ENCODE measurements at regions not wholly inside any gene's neighbourhood (a gene's known extent, or its start where the extent isn't known, plus 50 kb on each side); places are given as distances from the start of the nearest gene placed in this dataset.

GRCh38 chr14:85295318-85295717, 234.6 kb upstream of the FLRT2 start:
- no peak for DNase-seq

- no peak for DNase-seq
Measured at GRCh38 chr14:85296456-85297210, 233.3 kb upstream of the FLRT2 start.

- no peak for DNase-seq
Measured at GRCh38 chr14:85300107-85300506, 229.8 kb upstream of the FLRT2 start.

- no peak for DNase-seq
Measured at GRCh38 chr14:85301506-85301905, 228.4 kb upstream of the FLRT2 start.

GRCh38 chr14:85306024-85306423, 223.9 kb upstream of the FLRT2 start:
- DNase-seq: no peak

- DNase-seq: no peak
Measured at GRCh38 chr14:85308531-85309300, 221.2 kb upstream of the FLRT2 start.

- DNase-seq: no peak
Measured at GRCh38 chr14:85310491-85311272, 219.3 kb upstream of the FLRT2 start.

- DNase-seq: no peak
Measured at GRCh38 chr14:85313560-85314207, 216.3 kb upstream of the FLRT2 start.

GRCh38 chr14:85315290-85315689, 214.7 kb upstream of the FLRT2 start:
- DNase-seq: no peak

- DNase-seq: no peak
Measured at GRCh38 chr14:85315733-85316290, 214.1 kb upstream of the FLRT2 start.

GRCh38 chr14:85316701-85317410, 213.1 kb upstream of the FLRT2 start:
- no peak for DNase-seq

- no peak for DNase-seq
Measured at GRCh38 chr14:85317491-85318021, 212.4 kb upstream of the FLRT2 start.

GRCh38 chr14:85319101-85319500, 210.8 kb upstream of the FLRT2 start:
- no peak for DNase-seq

GRCh38 chr14:85319998-85320630, 209.8 kb upstream of the FLRT2 start:
- DNase-seq: no peak

- DNase-seq: no peak
Measured at GRCh38 chr14:85325134-85326017, 204.6 kb upstream of the FLRT2 start.

- DNase-seq: no peak
Measured at GRCh38 chr14:85332401-85332800, 197.5 kb upstream of the FLRT2 start.

GRCh38 chr14:85333313-85333712, 196.6 kb upstream of the FLRT2 start:
- no peak for DNase-seq

GRCh38 chr14:85333841-85334240, 196.1 kb upstream of the FLRT2 start:
- no peak for DNase-seq

GRCh38 chr14:85334316-85334715, 195.6 kb upstream of the FLRT2 start:
- no peak for DNase-seq

- no peak for DNase-seq
Measured at GRCh38 chr14:85336257-85336656, 193.7 kb upstream of the FLRT2 start.
